GM19438 (cell line): ENCODE measurements at regions not wholly inside any gene's neighbourhood (a gene's known extent, or its start where the extent isn't known, plus 50 kb on each side); places are given as distances from the start of the nearest gene placed in this dataset.
"Not testable (repeated sequence)": the region's sequence is repeated elsewhere in the genome, so short reads cannot be mapped to it uniquely, and the experiment has no call there.

ENCODE experiments used
- ATAC-seq: cut with Tn5 transposase; IDR thresholded peaks from one replicate; pipeline ENCODE4 v1.9.1; 2021; ENCODE audit warnings: low read depth; ENCODE audit not compliant: unreplicated experiment

DNA sequence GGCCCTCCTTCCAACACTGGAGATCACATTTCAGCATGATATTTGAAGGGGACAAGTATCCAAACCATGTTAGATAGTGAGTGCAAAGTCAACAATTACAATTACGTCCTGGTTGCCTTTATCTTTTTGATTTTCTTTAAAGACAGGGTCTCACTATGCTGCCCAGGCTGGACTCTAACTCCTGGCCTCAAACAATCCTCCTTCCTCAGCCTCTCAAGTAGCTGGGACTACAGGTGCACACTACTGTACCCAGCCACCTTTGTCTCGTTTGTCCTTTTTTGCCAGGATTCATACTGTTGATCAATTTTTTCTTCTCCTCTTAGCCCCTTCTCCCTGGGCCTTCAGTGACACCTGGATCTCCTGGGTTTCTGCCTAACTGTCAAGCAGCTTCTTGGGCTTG, 240.5 kb upstream of the FANCL start:
- no peak for ATAC-seq

DNA sequence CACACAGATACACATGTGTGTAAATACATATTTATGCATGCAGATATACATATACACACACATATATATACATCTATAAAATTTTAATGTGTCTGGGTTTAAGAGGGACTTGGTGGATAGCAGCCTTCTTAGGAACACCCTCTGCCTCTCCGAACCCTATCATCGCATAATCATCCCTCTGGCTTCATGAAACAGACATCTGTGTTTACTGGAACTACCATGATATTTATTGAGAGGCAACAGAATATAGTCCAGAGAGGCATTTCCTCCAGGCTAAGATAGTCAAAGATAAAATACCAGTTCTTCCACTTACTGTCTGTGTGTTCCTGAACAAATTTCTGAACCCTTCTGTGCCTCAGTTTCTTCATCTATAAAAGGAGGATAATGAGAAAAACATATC, 239.0 kb upstream of the FANCL start:
- no peak for ATAC-seq

DNA sequence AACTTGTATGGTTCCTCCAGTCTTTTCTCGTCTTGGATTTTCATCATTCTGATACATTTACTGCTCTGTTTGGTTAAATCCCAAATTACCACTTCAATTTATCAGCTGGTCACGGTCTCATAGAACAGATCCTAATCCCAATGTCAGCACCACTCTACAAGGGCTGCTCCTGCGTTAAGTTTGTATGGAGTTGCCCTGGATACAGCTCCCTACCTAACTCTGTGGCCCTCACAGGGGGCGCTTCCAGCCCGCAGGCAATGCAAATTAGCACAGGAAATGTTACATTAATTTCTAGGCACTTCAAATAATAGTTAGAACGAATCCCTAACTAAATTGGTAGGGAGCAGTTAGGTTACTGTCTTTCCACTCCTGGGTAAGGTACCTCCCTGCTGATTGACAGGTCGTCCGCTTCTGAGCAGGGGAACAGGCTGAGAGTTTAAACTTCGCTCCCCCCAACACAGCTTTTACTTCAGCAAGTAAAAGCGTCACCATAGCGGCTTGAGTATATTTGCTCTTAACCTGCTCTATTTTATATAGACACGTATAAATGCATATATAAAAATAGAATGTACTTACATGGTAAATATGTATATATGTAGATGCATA, 238.5 kb upstream of the FANCL start:
- ATAC-seq = no peak

DNA sequence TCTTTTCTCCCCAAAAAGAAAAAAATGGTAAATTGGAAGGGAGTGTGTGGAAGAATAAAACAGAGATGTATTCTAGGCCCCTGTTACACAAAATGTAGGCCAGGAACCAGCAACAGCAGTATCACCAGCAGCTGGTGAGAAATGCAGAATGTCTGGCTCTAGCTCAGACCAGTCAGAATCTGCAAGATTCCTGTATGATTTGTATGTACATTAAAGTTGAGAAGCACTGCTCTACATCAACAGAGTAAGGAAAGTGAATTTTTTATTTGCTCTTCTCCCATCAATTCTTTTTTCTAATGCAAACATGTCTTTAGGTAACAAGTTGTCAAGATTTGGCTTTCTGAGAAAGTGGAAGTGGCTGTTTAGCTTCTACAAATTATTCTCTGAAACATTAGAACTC, 235.4 kb upstream of the FANCL start:
- no peak for ATAC-seq

DNA sequence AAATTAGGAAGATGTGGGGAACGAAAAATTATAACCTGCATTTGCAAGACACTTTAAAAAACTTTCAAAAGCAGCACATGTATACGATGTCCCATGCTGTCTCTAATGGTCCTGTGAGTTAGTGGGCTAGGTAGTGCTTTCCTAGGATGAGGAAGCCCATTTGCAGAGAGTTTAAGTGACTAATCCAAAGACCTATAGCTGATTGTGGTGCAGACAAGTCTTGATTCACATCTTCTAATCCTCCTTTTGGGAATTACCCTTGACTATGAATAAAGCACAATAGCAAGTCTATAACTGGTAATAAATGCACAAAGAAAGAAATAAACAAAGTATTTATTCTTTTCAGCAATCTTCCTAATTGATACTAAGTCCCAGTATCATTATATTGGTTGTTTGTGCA, 234.6 kb upstream of the FANCL start:
- ATAC-seq = no peak

DNA sequence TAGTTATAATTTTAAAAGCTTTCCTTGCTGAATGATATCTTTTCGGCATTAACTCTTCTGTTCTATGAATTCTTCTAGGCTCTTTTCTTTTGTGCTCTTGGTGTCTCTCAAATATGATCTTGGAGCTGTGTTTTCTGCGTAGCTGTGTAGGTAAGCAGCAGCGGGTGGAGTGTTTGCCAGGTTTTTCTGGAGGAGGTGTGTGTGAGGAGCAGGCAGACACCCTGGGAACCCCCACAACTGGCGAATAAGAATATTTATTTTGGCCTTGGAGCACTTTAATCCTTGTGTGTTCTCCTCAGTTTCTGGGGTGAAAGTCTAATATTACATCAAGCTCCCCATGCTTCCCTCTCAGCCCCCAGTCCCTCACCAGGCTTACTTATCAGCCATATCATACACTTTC, 232.0 kb upstream of the FANCL start:
- no peak for ATAC-seq

DNA sequence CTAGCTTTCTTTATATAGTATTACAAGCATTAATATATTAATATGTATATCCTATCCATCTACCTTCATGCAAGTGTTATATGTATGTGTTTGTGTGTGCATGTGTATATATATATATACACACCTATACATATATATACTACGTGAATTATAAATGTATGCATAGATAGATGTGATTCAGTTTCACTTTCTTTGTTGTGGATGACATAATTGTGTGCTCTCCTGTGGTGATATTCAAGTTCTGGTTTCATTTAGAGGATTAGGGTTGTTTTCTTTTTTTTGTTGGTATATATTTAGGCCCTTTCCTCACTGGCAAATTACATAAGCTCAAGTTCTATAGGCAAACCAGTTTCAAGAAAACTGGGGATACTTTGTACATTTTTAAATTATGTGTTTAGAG, 225.7 kb upstream of the FANCL start:
- ATAC-seq = no peak

DNA sequence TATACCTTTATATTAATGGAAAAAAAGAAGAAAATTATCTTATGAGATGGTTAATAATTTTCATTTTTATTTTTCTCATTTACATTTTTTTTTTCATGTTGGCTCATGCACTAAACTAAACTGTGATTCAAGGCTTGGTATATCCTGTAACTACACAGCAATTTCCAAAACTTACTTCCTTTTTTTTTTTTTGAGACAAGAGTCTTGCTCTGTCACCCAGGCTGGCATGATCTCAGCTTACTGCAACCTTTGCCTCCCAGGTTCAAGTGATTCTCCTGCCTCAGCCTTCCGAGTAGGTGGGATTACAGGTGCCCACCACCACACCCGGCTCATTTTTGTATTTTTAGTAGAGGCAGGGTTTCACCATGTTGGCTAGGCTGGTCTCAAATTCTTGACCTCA, 224.9 kb upstream of the FANCL start:
- not testable (repeated sequence) for ATAC-seq

DNA sequence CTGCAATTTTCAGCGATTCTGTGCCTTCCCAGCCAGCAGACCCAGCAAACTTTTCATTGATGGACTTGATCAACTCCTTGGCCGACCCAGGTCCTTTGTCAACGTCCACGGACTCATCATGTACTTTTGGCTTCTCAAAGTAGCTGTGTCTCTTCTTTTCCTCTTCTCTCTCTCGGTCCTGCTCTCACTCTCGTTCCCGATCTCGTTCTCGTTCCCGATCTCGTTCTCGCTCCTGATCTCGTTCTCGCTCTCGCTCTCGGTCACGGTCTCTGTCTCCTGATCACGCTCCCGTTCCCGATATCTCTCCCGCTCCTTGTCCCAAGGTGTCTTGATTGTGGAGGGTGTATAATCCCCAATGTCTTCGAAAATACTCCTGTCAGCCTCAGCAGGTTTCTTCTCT, 219.5 kb upstream of the FANCL start:
- no peak for ATAC-seq

DNA sequence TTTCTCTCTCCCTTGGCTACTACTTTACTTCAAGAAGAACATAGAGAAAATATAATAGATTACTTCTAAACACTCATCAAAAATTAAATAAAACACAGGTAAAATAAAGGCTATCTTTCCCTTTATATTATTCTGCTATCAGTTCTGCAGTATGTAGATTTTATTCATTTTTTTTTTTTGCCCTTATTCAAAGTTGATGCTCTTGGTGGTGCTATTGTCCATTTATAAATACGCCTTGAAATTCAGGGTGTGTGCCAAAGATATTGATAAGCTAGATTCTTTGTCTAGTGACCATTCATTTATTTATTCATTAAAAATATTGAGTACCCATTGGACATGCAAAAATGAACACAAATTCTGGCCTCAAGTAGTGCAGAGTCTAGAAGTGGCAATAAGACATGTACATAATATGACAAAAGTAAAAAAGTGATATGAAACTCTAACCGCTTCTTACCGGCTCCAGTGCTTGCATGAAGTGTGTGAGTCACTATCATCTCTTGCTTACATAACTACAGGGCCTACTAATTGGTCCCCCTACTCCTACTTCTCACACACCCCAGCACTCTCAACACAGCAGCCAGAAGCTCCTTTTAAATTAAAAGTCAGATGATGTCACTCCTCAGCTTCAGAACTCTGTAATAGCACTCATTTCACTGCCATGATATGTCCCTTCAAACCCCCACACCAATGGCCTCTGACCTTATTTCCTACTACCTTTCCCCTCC, 208.3 kb upstream of the FANCL start:
- peak; percentile 64 for ATAC-seq

DNA sequence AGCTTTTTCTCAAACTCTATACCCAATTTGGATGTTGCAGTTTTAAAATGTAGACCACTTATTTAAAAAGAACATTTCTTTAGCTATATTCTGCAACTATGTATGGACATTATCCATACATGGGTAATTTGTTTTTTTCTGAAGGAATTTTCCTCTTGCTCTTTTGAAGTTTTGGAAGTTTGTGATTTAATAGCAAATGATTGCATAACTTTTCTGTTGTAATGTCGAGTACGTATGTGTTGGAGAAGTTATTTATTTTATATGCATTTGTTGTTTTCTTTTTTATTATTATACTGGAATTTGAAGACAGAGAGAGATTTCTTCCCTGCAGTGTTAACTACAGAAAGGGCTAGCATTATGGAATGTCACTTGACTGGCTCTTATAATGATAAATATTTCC, 207.7 kb upstream of the FANCL start:
- no peak for ATAC-seq

DNA sequence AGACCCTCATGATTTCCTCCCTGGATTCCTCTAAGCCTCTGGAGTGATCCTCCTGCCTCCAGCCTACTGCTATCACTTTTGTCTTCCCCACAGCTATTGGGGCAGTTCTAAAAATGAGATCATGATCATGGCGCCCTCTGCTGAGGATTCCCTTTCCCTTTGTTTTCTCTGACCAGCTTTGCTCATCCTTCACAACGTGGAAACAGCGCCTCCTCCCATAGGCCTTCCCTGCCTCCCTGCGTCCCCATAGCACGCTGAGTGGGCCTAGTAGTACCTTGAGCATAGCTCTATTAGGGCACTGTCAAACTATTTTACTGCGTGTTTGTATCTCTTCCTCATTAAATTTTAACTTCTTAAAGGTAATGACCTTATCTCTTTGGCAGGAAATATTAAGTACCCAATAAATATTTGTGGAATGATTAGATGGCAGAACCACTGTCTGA, 207.0 kb upstream of the FANCL start:
- ATAC-seq = no peak

DNA sequence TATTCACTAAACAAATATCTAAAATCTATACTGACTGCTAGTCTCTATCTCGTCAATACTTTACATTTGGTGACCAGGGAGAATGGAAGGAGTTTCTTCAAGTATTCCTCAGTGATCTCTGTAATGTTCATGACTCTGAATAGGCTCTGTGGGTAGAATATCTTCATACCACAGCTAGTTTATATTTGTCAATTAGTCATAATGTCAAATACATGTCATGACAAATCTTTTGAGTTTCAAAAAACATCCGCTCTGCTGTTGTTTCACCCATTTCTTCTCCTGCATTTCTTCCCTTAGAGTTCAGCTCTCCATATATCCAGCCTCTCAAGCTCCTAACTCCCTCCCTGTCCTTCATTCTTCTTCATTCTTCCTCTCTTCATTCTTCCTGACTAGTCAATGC, 206.5 kb upstream of the FANCL start:
- ATAC-seq = no peak

DNA sequence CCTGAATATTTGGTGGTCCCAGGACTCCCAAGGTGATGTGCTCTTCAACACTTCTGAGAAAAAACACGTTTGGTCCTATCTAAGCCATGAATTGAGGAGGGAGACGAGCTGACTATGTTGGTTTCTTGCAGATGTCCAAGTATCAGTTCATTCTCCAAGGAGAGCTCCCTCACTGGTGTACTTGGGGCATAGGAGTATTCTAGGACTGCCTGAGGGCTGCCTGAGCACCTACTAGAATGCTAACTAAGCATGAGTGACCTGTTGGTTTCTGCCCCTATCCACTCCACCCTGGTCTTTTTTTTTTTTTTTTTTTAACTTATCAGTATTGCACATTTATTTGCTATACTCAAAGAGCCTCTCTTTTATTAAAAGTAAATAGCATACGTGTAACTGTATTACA, 200.5 kb upstream of the FANCL start:
- no peak for ATAC-seq

DNA sequence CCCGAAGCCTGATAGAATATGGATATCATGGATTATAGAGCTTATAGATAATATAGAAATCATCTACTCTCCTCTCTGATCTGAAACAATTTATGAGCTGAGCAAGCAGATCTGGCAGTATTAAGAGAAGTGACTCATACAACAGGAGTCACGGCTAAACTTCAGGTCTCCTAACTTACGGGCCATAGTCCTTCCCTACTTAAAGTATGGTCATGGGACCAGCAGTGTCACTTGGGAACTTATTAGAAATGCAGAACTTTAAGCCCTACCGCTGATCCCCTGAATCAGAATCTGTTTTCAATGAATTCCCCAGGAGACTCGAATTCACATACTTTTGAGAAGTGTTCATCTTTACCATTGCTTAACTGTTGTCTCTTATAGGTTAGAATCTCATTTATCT, 195.7 kb upstream of the FANCL start:
- ATAC-seq = no peak

DNA sequence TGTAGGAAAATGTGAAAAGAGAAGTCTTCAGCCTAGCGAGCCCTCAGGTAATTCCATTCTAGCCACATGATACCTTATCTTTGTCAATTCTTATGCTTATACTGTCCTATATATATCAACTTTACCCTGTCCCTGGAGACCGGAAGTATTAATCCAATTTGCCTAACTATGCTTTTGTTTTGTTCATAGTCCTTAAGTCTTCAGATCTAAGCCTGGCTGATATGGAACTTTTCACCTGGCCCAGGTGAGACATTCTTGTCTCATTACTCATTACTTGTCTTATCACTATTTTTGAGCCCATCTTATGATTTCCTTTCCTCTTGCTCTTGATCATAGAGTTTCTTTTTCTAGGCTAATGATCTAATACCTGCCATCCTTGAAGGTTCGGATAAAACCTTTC, 194.1 kb upstream of the FANCL start:
- no peak for ATAC-seq

DNA sequence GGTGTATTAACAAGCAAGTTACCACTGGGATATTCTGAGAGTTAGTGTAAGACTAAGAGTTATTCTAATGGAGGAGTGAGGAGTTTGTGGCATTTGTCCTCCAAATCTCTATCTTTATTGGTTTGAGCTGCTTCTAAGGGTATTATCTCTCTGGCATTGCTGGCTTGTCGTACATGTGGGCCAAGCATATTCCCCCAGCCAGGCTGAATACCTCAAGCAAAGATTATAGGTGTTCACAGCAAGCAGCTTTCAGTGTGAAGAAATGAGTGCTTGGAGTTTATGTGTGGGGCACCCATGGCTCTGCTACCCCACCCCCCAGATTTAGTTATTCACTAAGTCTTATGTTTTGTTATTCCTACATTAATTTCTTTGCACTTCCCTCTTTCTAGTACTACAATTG, 193.6 kb upstream of the FANCL start:
- no peak for ATAC-seq

DNA sequence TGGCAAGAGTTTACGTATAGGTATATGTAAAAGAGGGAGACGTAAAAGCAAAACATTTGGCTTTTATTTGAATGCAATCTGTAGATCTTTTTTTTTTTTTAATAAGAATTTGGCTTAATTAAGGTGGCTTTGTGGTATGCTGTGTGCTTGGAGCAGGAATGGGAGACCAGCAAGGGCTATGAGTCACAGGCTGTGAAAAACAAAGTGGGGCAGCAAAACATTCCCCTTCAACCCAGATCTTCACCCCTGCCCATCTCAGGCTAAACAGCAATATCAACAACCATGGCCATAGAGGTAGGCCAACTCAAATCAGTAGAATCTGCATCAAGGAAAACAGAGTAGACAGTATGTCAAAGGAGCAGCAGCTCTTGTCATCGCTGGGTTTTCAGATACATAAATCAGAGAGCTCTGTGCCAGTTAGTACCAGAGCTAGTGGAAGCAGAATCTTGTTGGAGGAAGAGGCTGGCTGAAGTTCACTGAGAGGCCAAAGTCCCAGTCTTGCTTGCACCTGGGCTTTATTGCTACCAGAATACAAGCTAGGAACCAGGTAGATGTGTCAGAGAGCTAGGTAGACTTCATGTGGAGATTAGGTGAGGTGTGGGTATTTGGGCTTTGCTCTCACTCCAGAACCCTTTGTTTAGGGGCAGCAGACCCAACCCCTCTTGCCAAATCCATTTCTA, 191.5 kb upstream of the FANCL start:
- ATAC-seq = no peak

DNA sequence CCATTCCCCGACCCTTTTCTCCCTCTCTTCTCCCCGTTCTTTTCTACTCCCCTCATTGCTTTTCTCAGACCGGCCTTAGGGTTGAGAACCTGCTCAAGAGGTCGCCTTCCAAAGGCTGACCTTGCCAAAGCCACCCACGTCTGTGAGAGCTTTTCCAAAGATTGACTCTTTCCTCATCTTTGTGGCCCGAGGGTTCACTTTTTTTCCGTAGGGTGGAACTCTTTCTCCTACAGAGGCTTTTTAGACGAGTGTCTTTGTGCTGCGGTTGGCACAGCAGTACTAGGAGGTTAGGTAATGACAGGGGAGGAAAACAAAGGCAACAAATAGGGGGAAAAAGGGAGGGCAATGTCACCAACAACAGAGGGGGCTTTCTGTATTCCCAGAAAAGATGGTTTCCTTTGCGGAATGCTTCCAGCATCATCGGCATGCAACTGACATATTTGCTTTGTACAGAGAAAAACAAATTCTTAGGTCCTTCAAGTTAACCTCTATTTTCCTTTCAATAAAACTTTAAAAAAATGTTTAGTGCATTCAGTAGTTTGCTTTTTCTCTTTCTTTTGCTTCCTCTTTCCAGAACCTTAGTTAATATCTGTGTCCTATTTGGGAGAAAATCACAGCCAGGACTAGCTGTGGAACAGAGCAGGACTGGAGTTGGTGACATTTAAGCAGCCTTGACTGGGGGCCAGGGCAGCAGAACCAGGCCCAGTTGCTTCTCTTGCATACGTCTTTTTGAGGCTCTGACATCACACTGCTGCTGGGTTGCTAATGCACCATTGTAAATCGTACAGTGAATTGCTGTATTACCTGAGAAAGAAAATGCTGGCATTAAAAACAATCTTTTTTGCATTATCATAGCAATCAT, 188.1 kb upstream of the FANCL start:
- no peak for ATAC-seq

DNA sequence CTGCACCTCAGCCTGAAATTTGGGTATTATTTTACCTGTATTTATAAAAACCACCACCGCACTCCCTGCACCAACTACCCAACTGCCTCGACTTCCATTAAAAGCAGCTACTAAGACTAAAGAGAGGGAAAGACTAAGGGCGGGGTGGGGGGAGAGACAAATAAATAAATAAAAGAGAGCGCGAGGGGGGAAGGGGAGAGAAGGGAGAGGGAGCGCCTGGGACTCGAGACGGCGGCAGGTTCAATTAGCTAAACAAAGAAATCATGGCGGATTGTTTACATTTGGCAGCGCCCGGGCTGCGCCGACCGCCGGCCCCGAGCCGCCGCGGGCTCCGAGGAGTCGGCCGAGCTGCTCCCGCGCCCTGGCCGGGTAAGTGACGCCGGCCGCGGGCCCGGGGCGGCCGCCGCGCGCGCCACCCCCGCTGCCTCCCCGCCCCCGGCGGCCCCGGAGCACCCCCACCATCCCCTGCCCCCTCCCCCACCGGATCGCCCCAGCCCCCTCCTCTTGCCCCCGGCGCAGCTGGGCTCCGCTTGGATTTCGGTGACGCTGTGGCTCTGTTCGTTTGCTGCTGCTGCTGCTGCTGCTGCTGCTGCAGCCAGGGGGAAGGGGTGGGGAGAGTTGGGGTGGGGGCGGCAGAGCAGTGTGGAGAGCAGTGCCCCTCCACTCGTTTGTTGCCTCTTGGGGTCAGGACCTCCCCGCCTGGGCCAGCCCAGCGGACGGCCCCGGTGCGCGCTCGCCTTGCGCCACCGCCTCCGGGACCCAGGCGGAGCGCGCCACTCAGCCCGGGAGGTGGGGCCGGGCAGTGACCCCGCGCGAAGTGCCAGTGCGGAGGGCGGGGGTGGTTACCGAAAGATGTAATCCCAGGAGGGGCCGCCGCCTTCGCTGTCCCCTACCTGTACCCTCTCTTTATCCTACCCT, 187.2 kb upstream of the FANCL start:
- no peak for ATAC-seq
